ENCODE measurements at regions not wholly inside any gene's neighbourhood (a gene's known extent, or its start where the extent isn't known, plus 50 kb on each side); places are given as distances from the start of the nearest gene placed in this dataset.
"Not testable (repeated sequence)": the region's sequence is repeated elsewhere in the genome, so short reads cannot be mapped to it uniquely, and the experiment has no call there.

DNA sequence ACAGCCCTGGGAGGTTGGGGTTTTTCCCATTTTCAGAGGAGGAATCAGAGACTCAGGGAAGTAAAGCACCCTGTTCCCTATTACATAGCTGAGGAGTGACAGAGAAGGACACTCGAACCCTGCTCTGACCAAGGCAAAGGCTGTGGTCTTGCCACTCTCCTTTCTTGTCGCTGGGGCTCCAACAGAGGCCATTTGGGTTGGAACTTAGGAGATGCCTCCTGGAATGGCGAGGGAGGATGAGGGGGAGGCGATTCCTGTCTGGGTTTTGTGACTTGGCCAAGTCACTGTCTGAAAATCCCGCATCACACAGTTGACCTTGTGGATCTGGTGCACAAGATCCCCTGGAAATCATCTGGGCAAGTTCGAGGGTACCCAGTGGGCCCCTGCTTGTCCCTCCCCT is 64.0 kb upstream of the HAND1 start:
- no peaks in the 10 kb centered on the region for H3K9me3 Mint-ChIP-seq
- H3K27ac Mint-ChIP-seq, result no peak overlapping the region
- no peaks in the 10 kb centered on the region for H3K4me1 Mint-ChIP-seq (ENCODE audit: low read depth)
- peaks cover 2% of the 10 kb centered on the region for H3K27me3 Mint-ChIP-seq (ENCODE audit: insufficient read depth)
- intact Hi-C loops (cut with micrococcal nuclease), result no loop called here
- DNase-seq (ENCODE audit: low spot score), result no peak
- H3K36me3 Mint-ChIP-seq (ENCODE audit: low read depth), result no peaks in the 10 kb centered on the region
- no peak overlapping the region for H3K4me3 Mint-ChIP-seq

DNA sequence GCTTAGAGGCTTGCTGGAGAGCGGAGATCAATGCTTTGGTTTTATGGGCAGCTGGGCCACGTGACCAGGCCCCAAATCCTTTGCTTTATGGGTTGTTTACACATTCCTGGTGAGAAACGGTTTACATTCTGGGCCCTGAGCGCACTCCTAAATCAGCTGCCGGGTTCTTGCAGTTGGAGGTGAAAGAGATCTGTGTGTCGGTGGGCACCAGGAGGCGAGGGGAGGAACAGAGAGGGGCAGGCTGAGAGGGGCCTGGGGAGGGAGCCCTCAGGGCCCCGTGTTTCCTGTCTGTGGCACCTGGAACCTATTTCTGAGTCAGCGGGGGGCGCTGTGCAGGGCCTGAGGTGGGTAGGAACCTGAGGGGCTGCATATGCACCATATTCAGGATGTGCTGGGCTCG is 63.5 kb upstream of the HAND1 start:
- H3K4me1 Mint-ChIP-seq (ENCODE audit: low read depth), result no peaks in the 10 kb centered on the region
- DNase-seq (ENCODE audit: low spot score), result no peak
- H3K36me3 Mint-ChIP-seq (ENCODE audit: low read depth), result no peaks in the 10 kb centered on the region
- no peaks in the 10 kb centered on the region for H3K27me3 Mint-ChIP-seq (ENCODE audit: insufficient read depth)
- no peaks in the 10 kb centered on the region for H3K9me3 Mint-ChIP-seq
- H3K27ac Mint-ChIP-seq, result no peak overlapping the region
- intact Hi-C loops (cut with micrococcal nuclease), result no loop called here
- no peak overlapping the region for H3K4me3 Mint-ChIP-seq

DNA sequence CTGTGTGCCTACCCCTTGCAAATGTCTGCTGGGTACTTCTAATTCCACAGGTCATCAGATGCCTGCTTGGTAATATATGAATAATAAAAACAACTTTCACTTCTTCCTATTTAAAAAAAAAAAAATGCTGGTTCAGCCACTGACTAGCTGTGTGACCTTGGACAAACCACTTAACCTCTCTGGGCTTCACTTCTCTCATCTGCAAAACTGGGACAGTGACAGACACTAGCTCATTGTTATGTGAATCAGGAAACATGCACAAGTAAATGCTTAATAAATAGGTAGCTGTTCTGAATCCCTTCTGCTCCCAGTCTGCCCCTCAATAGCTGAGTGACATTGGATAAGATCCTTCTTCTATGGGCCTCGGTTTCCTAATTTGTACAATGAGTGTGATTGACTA is 62.6 kb upstream of the HAND1 start:
- Mint-ChIP-seq H3K4me3 (no peak overlapping the region), H3K27ac (no peak overlapping the region), H3K4me1 (ENCODE audit: low read depth) (no peaks in the 10 kb centered on the region), H3K9me3 (no peaks in the 10 kb centered on the region), H3K36me3 (ENCODE audit: low read depth) (no peaks in the 10 kb centered on the region), H3K27me3 (ENCODE audit: insufficient read depth) (no peaks in the 10 kb centered on the region)
- intact Hi-C loops (cut with micrococcal nuclease), result no loop called here
- no peak for DNase-seq (ENCODE audit: low spot score)

DNA sequence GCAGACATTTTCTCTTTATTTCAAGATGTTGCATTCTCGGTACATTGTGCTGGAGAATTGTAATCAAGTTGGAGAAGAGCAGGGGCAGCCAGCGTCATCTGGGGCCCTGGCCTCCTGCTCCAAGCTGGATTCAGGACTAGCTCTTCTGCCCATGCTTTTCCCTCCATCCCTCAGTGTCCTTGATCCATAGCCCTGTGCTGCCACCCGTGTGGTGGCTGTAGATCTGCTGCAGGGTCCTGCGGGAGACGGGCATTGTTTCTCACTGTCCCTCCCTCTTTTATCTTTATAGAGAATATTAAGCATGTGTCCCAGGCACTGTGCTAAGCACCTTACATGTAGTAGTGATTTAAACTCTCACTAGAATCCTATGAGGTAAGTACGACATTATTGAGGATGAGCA is 60.5 kb upstream of the HAND1 start:
- H3K4me3 Mint-ChIP-seq, result no peak overlapping the region
- DNase-seq (ENCODE audit: low spot score), result no peak
- H3K27ac Mint-ChIP-seq, result no peak overlapping the region
- no peaks in the 10 kb centered on the region for H3K9me3 Mint-ChIP-seq
- intact Hi-C loops (cut with micrococcal nuclease), result no loop called here
- H3K36me3 Mint-ChIP-seq (ENCODE audit: low read depth), result no peaks in the 10 kb centered on the region
- H3K27me3 Mint-ChIP-seq (ENCODE audit: insufficient read depth), result no peaks in the 10 kb centered on the region
- no peaks in the 10 kb centered on the region for H3K4me1 Mint-ChIP-seq (ENCODE audit: low read depth)

DNA sequence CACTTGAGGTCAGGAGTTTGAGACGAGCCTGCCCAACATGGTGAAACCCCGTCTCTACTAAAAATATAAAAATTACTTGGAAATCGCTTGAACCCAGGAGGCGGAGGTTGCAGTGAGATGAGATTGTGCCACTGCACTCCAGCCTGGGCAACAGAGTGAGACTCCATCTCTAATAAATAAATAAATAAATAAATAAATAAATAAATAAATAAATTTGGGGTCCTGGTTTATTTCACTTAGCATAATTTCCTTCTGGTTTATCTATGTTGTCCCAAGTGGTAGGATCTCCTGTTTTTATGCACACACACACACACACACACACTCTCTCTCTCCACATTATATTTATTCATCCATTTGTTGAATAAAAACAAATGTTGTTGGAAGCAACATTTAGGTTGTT is 58.4 kb upstream of the HAND1 start:
- H3K4me1 Mint-ChIP-seq (ENCODE audit: low read depth); H3K9me3 Mint-ChIP-seq; H3K27me3 Mint-ChIP-seq (ENCODE audit: insufficient read depth); DNase-seq (ENCODE audit: low spot score); H3K27ac Mint-ChIP-seq; intact Hi-C loops (cut with micrococcal nuclease); H3K36me3 Mint-ChIP-seq (ENCODE audit: low read depth); H3K4me3 Mint-ChIP-seq: not testable (repeated sequence)

DNA sequence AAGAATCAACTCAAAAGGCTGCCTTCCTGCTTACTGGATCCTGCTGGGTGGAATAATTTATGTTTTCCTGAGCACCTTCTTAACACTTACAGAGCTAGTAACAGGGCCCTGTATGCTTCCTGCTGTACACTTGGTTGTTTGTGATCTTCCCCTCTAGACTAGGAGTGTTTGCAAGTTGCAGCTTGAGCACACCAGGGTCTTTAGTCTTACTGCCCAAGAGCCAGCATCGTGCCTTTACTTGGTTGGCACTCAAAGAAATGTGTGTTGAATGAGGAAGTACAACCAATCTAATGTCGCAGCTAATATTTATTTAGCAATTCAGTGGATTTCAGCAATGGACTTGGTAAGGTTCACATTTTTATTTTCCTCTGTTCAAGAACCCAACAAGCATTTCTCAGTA is 57.5 kb upstream of the HAND1 start:
- no peak for DNase-seq (ENCODE audit: low spot score)
- H3K4me3 Mint-ChIP-seq, result no peak overlapping the region
- no peaks in the 10 kb centered on the region for H3K9me3 Mint-ChIP-seq
- intact Hi-C loops (cut with micrococcal nuclease), result no loop called here
- H3K27ac Mint-ChIP-seq, result no peak overlapping the region
- no peaks in the 10 kb centered on the region for H3K36me3 Mint-ChIP-seq (ENCODE audit: low read depth)
- no peaks in the 10 kb centered on the region for H3K27me3 Mint-ChIP-seq (ENCODE audit: insufficient read depth)
- no peaks in the 10 kb centered on the region for H3K4me1 Mint-ChIP-seq (ENCODE audit: low read depth)

DNA sequence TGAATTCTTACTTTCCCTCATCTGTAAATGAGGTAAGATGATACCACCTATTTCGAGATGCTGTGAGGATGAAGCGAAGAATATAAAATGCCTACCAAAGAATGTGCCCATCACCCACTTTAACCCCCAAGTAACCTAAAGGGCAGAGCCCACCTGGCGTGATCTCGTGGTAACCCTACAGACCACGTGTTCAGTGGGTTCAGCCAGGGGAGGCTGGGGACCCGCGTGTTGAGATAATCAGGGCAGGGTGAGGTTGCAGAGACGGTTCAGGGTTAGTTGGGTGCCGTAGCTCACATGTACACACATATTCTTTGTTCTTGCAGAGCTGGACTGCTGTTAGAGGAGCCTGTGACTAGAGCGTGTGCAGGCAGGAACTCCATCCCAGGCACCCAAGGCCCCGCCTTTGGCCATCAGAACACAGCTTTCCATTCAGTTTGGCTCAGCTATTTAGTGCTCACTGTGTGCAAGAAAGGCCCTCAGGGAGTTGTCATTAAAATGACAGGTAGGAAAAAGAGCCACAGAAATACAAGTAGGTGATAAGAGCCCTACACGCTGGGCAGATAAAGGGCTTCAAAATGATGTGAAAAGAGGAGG is 56.5 kb upstream of the HAND1 start:
- no peak for DNase-seq (ENCODE audit: low spot score)
- Mint-ChIP-seq H3K27me3 (ENCODE audit: insufficient read depth) (no peaks in the 10 kb centered on the region), H3K4me3 (no peak overlapping the region), H3K36me3 (ENCODE audit: low read depth) (no peaks in the 10 kb centered on the region), H3K4me1 (ENCODE audit: low read depth) (no peaks in the 10 kb centered on the region), H3K27ac (no peak overlapping the region), H3K9me3 (no peaks in the 10 kb centered on the region)
- intact Hi-C loops (cut with micrococcal nuclease), result no loop called here

DNA sequence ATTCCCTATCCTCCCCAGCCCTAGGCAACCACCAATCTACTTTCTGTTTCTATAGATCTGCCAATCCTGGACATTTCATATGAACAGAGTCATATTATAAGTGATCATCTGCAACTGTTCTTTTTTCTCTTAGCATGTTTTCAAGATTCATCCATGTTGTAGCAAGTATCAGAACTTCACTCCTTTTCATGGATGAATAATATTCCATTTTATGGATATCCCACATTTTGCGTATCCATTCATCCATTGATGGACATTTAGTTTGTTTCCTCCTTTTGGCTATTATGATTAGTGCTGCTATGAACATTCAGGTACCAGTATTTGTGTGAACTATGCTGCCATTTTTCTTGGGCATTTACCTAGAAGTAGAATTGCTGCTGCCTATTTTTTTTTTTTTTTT is 51.3 kb upstream of the HAND1 start:
- H3K27me3 Mint-ChIP-seq (ENCODE audit: insufficient read depth), result peaks cover 6% of the 10 kb centered on the region
- H3K4me1 Mint-ChIP-seq (ENCODE audit: low read depth), result no peaks in the 10 kb centered on the region
- no peak for DNase-seq (ENCODE audit: low spot score)
- no peak overlapping the region for H3K27ac Mint-ChIP-seq
- H3K9me3 Mint-ChIP-seq, result no peaks in the 10 kb centered on the region
- intact Hi-C loops (cut with micrococcal nuclease), result no loop called here
- no peaks in the 10 kb centered on the region for H3K36me3 Mint-ChIP-seq (ENCODE audit: low read depth)
- no peak overlapping the region for H3K4me3 Mint-ChIP-seq

DNA sequence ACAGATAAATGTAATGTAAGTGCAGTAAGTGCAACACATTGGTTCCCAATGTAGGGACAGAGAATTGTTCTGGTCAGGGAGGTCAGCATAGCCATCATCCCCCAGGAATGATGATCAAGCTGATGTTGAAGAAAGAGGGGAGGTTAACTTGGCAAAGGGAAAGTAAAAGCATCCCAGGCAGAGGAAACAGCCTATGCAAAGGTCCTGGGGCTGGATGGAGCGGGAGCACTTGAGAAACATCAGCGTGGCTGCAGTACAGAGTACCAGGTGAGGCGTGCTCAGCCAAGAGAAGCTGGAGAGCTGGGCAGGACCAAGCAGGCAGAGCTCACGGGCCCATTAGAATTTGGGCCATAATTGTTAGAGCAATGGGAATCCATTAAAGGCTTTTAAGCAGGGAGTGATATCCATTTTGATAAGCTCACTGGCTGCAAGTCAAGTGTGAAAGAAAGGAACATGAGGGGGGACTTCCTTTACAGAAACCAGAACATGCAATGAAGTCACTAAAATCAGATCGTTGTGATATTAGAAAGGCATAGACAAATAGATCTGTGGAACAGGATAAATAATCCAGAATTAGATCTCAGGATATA is 50.1 kb upstream of the HAND1 start:
- no peaks in the 10 kb centered on the region for H3K9me3 Mint-ChIP-seq
- H3K27me3 Mint-ChIP-seq (ENCODE audit: insufficient read depth), result peaks cover 9% of the 10 kb centered on the region
- H3K4me1 Mint-ChIP-seq (ENCODE audit: low read depth), result no peaks in the 10 kb centered on the region
- no peak for DNase-seq (ENCODE audit: low spot score)
- no peaks in the 10 kb centered on the region for H3K36me3 Mint-ChIP-seq (ENCODE audit: low read depth)
- intact Hi-C loops (cut with micrococcal nuclease), result no loop called here
- no peak overlapping the region for H3K4me3 Mint-ChIP-seq
- H3K27ac Mint-ChIP-seq, result no peak overlapping the region

Data from activated T-helper 1 cell treated with anti-CD3 and anti-CD28 coated beads, Interleukin-12 subunit alpha, Interleukin-12 subunit beta, Interleukin-2, Interleukin-4 antibody, amounts not matched to agents 30 ng/mL and 10 ng/mL and 1 ng/mL, durations not matched to agents 14 hours and 24 hours and 36 hours (primary cell).